Amygdala (tissue), 56 donors: ENCODE measurements at regions not wholly inside any gene's neighbourhood (a gene's known extent, or its start where the extent isn't known, plus 50 kb on each side); places are given as distances from the start of the nearest gene placed in this dataset.
"Not testable (repeated sequence)": the region's sequence is repeated elsewhere in the genome, so short reads cannot be mapped to it uniquely, and the experiment has no call there.

Experiments
- DNase-seq, 56 donors: peaks; one replicate each; lab custom pipeline; 2025; lab: John Stamatoyannopoulos, UW

- DNase-seq: peak in 5 of 56 donors; percentile 4 to 11 (median 10)
Measured at GRCh38 chr3:11739706-11740105, 96.0 kb upstream of the VGLL4 start.

- DNase-seq: no peak
Measured at GRCh38 chr3:11739123-11739522, 95.4 kb upstream of the VGLL4 start.

GRCh38 chr3:11737742-11738141 is 94.0 kb upstream of the VGLL4 start:
- no peak for DNase-seq

GRCh38 chr3:11736136-11736833 is 92.6 kb upstream of the VGLL4 start:
- no peak for DNase-seq

GRCh38 chr3:11735638-11736037 is 91.9 kb upstream of the VGLL4 start:
- no peak for DNase-seq

GRCh38 chr3:11735111-11735510 is 91.4 kb upstream of the VGLL4 start:
- DNase-seq: not testable (repeated sequence)

- DNase-seq: no peak
Measured at GRCh38 chr3:11733914-11734313, 90.2 kb upstream of the VGLL4 start.

- DNase-seq: no peak
Measured at GRCh38 chr3:11727207-11727606, 83.5 kb upstream of the VGLL4 start.

GRCh38 chr3:11726146-11726545 is 82.4 kb upstream of the VGLL4 start:
- DNase-seq: no peak

GRCh38 chr3:11725340-11725641 is 81.6 kb upstream of the VGLL4 start:
- DNase-seq: not testable (repeated sequence)

GRCh38 chr3:11724615-11725339 is 81.1 kb upstream of the VGLL4 start:
- DNase-seq: no peak

GRCh38 chr3:11721479-11721878 is 77.8 kb upstream of the VGLL4 start:
- DNase-seq: no peak

GRCh38 chr3:11720917-11721411 is 77.2 kb upstream of the VGLL4 start:
- DNase-seq: no peak

GRCh38 chr3:11720304-11720898 is 76.7 kb upstream of the VGLL4 start:
- peak in 44 of 56 donors; percentile 4 to 72 (median 24) for DNase-seq

GRCh38 chr3:11719406-11720303 is 75.9 kb upstream of the VGLL4 start:
- peak in 47 of 56 donors; percentile 7 to 74 (median 46) for DNase-seq

- peak in 25 of 56 donors; percentile 6 to 68 (median 40) for DNase-seq
Measured at GRCh38 chr3:11718637-11719405, 75.1 kb upstream of the VGLL4 start.

- peak in 1 of 56 donors; percentile 23 for DNase-seq
Measured at GRCh38 chr3:11717768-11718636, 74.3 kb upstream of the VGLL4 start.

GRCh38 chr3:11717301-11717700 is 73.6 kb upstream of the VGLL4 start:
- no peak for DNase-seq
